GM12864 (cell line): ENCODE measurements at regions not wholly inside any gene's neighbourhood (a gene's known extent, or its start where the extent isn't known, plus 50 kb on each side); places are given as distances from the start of the nearest gene placed in this dataset.
"Not testable (repeated sequence)": the region's sequence is repeated elsewhere in the genome, so short reads cannot be mapped to it uniquely, and the experiment has no call there.

Experiments used
- DNase-seq: peaks from one replicate; pipeline ENCODE4 v3.0.0-alpha.2; 2011; ENCODE audit warnings: low read depth
- H3K4me3 ChIP-seq: 2 replicates; pipeline ENCODE4 v1.5.1; 2011; ENCODE audit warnings: mild to moderate bottlenecking, low read depth, low read length, control low read depth
- CTCF ChIP-seq: IDR thresholded peaks from 2 replicates; pipeline ENCODE4 v1.5.1; 2011; ENCODE audit warnings: low read depth, mild to moderate bottlenecking, moderate library complexity, low read length, control low read depth, inconsistent platforms; ENCODE audit errors: missing control alignments

GRCh38 chr18:55908901-55909366, 320.9 kb upstream of the TCF4 start:
- H3K4me3 ChIP-seq: no peak overlapping the region
- TF ChIP-seq CTCF: no peak
- no peak for DNase-seq

- H3K4me3 ChIP-seq: no peak overlapping the region
- no peak for TF ChIP-seq CTCF
- no peak for DNase-seq
Measured at GRCh38 chr18:55907453-55908175, 319.6 kb upstream of the TCF4 start.

GRCh38 chr18:55906536-55906935, 318.5 kb upstream of the TCF4 start:
- DNase-seq: no peak
- no peak overlapping the region for H3K4me3 ChIP-seq
- TF ChIP-seq CTCF: no peak

GRCh38 chr18:55903911-55904310, 315.9 kb upstream of the TCF4 start:
- H3K4me3 ChIP-seq: no peak overlapping the region
- TF ChIP-seq CTCF: no peak
- no peak for DNase-seq

GRCh38 chr18:55900380-55900779, 312.4 kb upstream of the TCF4 start:
- DNase-seq: no peak
- H3K4me3 ChIP-seq: no peak overlapping the region
- TF ChIP-seq CTCF: no peak

GRCh38 chr18:55897091-55897689, 309.2 kb upstream of the TCF4 start:
- no peak for TF ChIP-seq CTCF
- no peak for DNase-seq
- no peak overlapping the region for H3K4me3 ChIP-seq

GRCh38 chr18:55893948-55894347, 306.0 kb upstream of the TCF4 start:
- no peak for TF ChIP-seq CTCF
- DNase-seq: no peak
- no peak overlapping the region for H3K4me3 ChIP-seq

- DNase-seq, H3K4me3 ChIP-seq: not testable (repeated sequence)
Measured at GRCh38 chr18:55892862-55893813, 305.1 kb upstream of the TCF4 start.
